HTR-8/SVneo (cell line): ENCODE measurements at regions not wholly inside any gene's neighbourhood (a gene's known extent, or its start where the extent isn't known, plus 50 kb on each side); places are given as distances from the start of the nearest gene placed in this dataset.
A peak's percentile ranks its signal among the peaks of the same experiment; 100 is the strongest.

ENCODE experiments used
- DNase-seq: peaks from one replicate; pipeline ENCODE4 v3.0.0; 2011; ENCODE audit warnings: low spot score, mixed read lengths; ENCODE audit not compliant: insufficient read length
- FAIRE-seq: peaks from 2 replicates; lab custom pipeline; 2011; peaks lifted over from hg19 to GRCh38; lab: Jason Lieb, UNC

DNA sequence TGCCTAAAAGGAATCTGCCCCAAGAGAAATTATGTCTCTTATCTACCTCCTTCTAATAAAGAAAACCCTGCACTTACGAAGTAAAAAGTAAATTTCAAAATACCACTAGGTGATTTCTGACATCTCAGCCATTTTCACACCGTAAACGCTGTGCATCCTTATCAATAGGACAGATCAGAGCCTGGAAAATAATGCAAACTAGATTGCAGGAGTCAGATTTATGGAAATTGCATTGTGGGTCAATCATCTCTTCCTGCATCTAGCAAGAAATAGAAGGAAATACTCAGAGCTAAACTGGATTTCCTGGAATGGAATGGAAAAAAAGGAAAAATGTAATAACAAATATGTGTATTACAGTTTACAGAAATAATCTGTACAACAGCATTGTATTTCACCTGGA is 114.3 kb upstream of the PLPPR4 start:
- no peak for FAIRE-seq
- no peak for DNase-seq

DNA sequence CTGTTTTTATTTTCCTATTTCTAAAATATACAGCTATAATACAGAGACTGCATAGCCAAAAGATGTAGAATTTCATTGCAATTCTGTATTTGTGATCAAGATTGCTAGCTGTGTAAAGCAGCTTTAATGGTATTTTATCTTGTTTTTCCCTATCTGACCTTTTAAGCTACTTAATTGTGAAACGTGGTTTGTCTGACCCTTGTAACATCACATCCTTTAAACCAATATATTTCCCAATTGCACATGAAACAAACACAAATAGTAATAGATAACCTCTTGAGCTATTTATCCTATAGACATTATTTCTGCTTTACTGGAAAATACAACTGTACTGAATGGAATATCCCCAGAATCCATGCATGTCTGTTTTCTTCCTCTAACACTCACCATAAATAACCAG is 112.2 kb upstream of the PLPPR4 start:
- DNase-seq (no peak), FAIRE-seq (no peak)

DNA sequence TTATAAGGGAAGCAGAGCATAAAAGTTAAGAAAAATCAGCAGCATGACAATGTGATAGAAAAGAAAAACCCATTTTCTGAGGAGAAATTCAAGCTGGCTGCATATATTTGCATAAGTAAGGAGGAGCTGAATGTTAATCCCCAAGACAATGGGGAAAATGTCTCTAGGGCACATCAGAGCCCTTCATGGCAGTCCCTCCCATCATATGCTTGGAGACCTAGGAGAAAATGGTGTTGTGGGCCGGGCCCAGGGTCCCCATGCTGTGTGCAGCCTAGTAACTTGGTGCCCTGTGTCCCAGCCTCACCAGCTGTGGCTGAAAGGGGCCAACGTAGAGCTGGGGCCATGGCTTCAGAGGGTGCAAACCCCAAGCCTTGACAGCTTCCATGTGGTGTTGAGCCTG is 100.6 kb upstream of the PLPPR4 start:
- DNase-seq, result no peak
- FAIRE-seq, result no peak

- DNase-seq (peak; percentile 2), FAIRE-seq (no peak)
These were observed 93.8 kb upstream of the PLPPR4 start for GRCh38 chr1:99170516-99170915.

- no peak for FAIRE-seq
These were observed 93.0 kb upstream of the PLPPR4 start for GRCh38 chr1:99171184-99171813.

GRCh38 chr1:99173282-99173681 is 91.0 kb upstream of the PLPPR4 start:
- FAIRE-seq, result no peak

More at GRCh38 chr1:99171184-99171813, 93.0 kb upstream of the PLPPR4 start:
- DNase-seq, result no peak

GRCh38 chr1:99173900-99174299 is 90.4 kb upstream of the PLPPR4 start:
- DNase-seq (no peak), FAIRE-seq (no peak)

More at GRCh38 chr1:99173282-99173681, 91.0 kb upstream of the PLPPR4 start:
- no peak for DNase-seq

GRCh38 chr1:99176753-99177152 is 87.5 kb upstream of the PLPPR4 start:
- DNase-seq (no peak), FAIRE-seq (no peak)

DNA sequence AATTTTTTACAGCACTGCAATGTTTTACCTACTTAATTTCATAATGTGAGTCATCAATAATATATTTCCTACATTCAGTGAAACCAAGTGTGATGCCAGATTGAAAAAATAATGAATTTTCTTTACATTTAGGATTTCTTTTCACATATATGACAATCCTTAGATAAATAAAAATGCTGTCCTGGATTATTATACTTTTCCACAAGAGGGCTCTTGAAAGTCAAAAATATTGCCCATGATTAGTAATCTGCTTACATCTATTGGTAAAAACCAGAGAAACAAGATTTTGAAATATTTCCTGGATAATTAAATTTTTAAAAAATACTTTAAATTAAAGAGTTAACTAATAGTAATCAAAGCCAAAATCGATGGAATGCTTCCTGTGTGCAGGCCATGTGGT is 86.8 kb upstream of the PLPPR4 start:
- DNase-seq (no peak), FAIRE-seq (no peak)

DNA sequence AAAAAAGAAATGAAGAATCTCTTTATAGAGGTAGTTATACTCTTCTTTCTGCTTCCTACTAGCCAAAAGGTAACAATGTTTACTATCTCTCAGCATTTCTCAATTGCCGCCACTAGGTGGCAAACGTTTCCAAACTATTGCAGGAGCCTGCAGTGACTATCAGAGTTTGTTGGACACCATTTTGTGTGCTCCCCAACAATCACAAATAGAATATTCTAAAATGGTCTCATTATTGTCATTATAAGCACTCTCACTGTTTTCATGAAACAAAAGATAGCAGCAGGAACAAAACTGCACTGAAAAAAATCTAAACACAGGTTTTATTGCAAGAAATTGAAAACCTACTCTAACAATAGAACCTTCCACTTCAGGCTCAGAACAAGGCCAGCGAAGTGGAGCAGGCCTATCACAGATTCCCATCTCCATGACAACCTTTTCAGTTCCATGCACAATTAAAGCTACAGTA is 83.9 kb upstream of the PLPPR4 start:
- FAIRE-seq (no peak), DNase-seq (peak; percentile 18)

DNA sequence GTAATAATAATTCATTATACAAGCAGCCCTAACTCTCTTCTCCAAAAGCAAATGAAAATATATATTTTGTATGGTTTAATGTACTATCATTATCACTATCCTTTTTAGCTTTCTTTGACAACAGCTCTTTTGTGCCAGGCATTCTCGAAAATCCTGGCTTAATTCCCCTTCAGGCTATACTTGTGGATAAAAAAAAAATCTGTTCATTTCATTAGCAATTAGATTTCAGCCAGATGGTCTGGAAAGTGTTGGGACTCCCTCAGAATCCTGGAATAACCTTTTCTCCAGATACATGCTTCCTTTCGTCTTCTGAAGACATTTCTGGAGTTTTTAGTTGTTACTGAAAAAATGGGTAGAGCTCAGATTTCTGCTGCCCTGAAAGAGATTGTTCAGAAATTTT is 83.4 kb upstream of the PLPPR4 start:
- DNase-seq (no peak), FAIRE-seq (no peak)

GRCh38 chr1:99181892-99182291 is 82.4 kb upstream of the PLPPR4 start:
- DNase-seq, result no peak
- FAIRE-seq, result no peak

- DNase-seq (no peak), FAIRE-seq (no peak)
These were observed 79.1 kb upstream of the PLPPR4 start for GRCh38 chr1:99185196-99185595.

DNA sequence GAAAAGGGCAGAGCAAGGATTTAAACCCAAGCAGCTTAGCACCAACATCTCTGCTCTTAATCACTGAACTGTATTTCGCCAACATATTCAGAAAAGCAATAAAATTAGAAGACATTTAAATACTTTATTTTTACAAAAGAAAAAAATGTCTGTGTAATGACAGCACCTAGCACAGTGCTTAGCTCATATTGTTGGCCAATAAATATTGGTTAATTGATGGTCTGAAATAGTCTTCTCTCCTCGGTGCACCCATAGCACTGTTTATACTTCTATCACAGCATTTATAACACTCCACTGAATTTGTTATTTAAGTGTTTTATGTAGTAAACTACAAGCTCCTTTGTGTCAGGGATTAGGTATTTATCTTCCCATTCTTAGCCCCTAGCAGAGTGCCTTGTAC is 70.9 kb upstream of the PLPPR4 start:
- DNase-seq, result no peak
- FAIRE-seq, result no peak

- DNase-seq (no peak), FAIRE-seq (no peak)
These were observed 65.9 kb upstream of the PLPPR4 start for GRCh38 chr1:99198393-99198792.

GRCh38 chr1:99207216-99207615 is 57.1 kb upstream of the PLPPR4 start:
- DNase-seq (no peak), FAIRE-seq (no peak)
